ENCODE measurements at regions not wholly inside any gene's neighbourhood (a gene's known extent, or its start where the extent isn't known, plus 50 kb on each side); places are given as distances from the start of the nearest gene placed in this dataset.

DNA sequence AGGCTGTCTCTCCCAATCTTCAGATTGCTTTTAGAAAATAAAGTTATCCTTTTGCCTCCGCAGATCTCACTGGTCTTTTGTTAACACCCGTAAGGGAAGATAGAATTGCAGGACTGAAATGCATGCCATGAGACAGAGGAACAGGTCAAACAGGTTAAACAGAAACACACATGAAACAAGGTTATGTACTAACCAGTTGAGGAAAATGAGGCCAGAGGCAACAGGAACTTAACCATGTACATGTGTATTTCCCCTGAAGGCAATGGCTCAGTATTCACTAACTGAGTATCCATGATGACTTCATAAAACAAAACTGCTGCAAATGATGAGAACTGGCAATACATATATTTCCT is 169.1 kb upstream of the NSMCE3 start:
- no peak for TF ChIP-seq CTCF (IDR thresholded peaks at IDR 0.05; ENCODE audit: unreplicated experiment)
- H3K9me3 Mint-ChIP-seq (ENCODE audit: unreplicated experiment), result peaks cover 3% of the 10 kb centered on the region
- no peaks in the 10 kb centered on the region for H3K4me1 Mint-ChIP-seq (ENCODE audit: insufficient read depth, unreplicated experiment)
- H3K4me3 Mint-ChIP-seq (ENCODE audit: unreplicated experiment), result no peak overlapping the region
- intact Hi-C loops (cut with micrococcal nuclease), result no loop called here
- no peaks in the 10 kb centered on the region for H3K36me3 Mint-ChIP-seq (ENCODE audit: insufficient read depth, unreplicated experiment)
- peaks cover 41% of the 10 kb centered on the region for H3K27me3 Mint-ChIP-seq (ENCODE audit: insufficient read depth, unreplicated experiment)
- ChIA-PET POLR2A (interaction anchor here (1.2 kb wide), 1 partner anchor 19 kb away, joined by 3 read pairs; no protein-coding TSS in a partner anchor), CTCF (no interaction called here)
- H3K27ac Mint-ChIP-seq (ENCODE audit: low read depth, unreplicated experiment), result no peak overlapping the region
- BruUV-seq (replicated peaks), result no TSS peak
- no peak for DNase-seq (ENCODE audit: unreplicated experiment)

DNA sequence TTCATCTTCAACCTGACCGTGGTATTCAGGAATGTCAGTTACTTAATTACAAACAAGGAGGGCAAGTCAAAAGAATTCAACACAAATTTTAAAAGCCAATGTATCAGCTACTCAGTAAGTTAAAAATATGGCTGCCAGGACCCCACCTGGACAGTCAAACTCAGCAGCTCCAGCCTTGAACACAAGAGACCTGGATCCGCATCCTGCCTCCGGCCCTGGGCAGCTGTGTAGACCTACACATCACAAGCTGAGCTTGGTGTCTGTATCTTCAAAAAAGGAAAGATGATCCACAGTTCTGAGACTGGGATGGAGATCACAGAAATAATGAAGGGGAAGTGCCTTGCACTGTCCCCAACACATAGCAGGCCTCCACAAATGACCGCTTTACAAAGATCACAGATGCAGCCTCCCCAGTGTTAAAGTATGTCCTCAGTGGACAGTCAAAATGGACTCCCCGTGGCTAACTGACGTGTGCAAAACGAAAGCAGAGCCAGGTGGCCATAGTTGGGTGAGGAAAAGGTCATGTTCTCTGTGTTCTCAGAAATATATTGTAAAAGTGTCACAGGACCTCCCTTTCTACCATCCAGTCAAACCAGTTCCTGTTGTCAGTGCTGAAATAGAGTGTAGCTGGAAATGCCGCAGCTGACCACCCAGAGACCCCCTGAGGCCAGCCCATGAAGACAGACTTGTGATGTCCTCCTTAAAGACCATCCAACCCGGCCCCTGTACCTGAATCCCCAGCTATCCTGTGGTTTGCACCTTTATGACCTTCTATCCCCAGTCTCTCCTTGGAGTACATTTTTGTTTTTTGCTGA is 168.5 kb upstream of the NSMCE3 start:
- H3K9me3 Mint-ChIP-seq (ENCODE audit: unreplicated experiment), result no peaks in the 10 kb centered on the region
- no peak for DNase-seq (ENCODE audit: unreplicated experiment)
- ChIA-PET POLR2A (interaction anchor here (1.2 kb wide), 1 partner anchor 18 kb away, joined by 3 read pairs; no protein-coding TSS in a partner anchor), CTCF (no interaction called here)
- BruUV-seq (replicated peaks), result no TSS peak
- H3K4me1 Mint-ChIP-seq (ENCODE audit: insufficient read depth, unreplicated experiment), result no peaks in the 10 kb centered on the region
- no peak overlapping the region for H3K4me3 Mint-ChIP-seq (ENCODE audit: unreplicated experiment)
- TF ChIP-seq CTCF (IDR thresholded peaks at IDR 0.05; ENCODE audit: unreplicated experiment), result no peak
- peaks cover 44% of the 10 kb centered on the region for H3K27me3 Mint-ChIP-seq (ENCODE audit: insufficient read depth, unreplicated experiment)
- no peaks in the 10 kb centered on the region for H3K36me3 Mint-ChIP-seq (ENCODE audit: insufficient read depth, unreplicated experiment)
- no peak overlapping the region for H3K27ac Mint-ChIP-seq (ENCODE audit: low read depth, unreplicated experiment)
- intact Hi-C loops (cut with micrococcal nuclease), result no loop called here

DNA sequence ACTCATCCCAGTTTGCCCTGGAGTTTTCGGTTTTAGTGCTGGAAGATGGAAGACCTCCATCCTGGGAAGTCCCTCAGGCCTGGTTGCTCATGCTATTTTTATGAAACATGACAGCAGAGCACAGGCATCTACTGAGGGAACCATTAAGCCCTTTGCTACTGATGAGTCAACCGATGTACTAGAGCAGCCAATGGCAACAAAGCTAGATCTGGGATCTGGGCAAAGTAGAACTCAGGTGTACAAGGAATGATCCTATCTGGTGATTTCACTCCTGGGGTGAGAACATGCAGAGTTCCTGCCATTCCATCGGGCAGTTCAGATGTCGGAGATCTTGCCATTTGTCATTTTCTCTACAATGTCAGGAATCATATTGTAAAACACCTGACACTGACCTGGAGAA is 166.2 kb upstream of the NSMCE3 start:
- no peak overlapping the region for H3K4me3 Mint-ChIP-seq (ENCODE audit: unreplicated experiment)
- no peaks in the 10 kb centered on the region for H3K36me3 Mint-ChIP-seq (ENCODE audit: insufficient read depth, unreplicated experiment)
- intact Hi-C loops (cut with micrococcal nuclease), result no loop called here
- no peak for DNase-seq (ENCODE audit: unreplicated experiment)
- ChIA-PET POLR2A (no interaction called here), CTCF (interaction anchor here (1.9 kb wide), 1 partner anchor 639 kb away, joined by 5 read pairs; no protein-coding TSS in a partner anchor)
- no peak overlapping the region for H3K27ac Mint-ChIP-seq (ENCODE audit: low read depth, unreplicated experiment)
- no peak for TF ChIP-seq CTCF (IDR thresholded peaks at IDR 0.05; ENCODE audit: unreplicated experiment)
- H3K4me1 Mint-ChIP-seq (ENCODE audit: insufficient read depth, unreplicated experiment), result no peaks in the 10 kb centered on the region
- H3K27me3 Mint-ChIP-seq (ENCODE audit: insufficient read depth, unreplicated experiment), result peaks cover 57% of the 10 kb centered on the region
- no TSS peak for BruUV-seq (replicated peaks)
- no peaks in the 10 kb centered on the region for H3K9me3 Mint-ChIP-seq (ENCODE audit: unreplicated experiment)

DNA sequence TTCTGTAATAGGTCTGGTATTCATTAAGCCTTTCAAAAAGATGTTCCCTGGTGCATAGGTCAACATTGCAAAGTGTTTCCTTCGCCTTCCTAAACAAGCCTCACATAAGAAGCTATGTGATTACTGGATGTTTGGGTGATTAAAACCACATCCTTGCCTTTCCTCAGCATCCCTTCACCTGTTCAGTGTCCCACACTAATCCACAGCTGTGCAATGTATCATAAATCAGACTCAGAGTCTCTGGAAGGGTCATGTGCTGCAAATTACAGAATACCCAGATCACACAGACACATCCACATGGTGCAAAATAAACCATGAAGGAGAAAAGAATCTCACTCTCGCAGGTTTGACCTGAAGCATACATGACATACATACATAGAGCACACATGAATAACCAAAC is 164.7 kb upstream of the NSMCE3 start:
- no TSS peak for BruUV-seq (replicated peaks)
- Mint-ChIP-seq H3K27me3 (ENCODE audit: insufficient read depth, unreplicated experiment) (peaks cover 59% of the 10 kb centered on the region), H3K36me3 (ENCODE audit: insufficient read depth, unreplicated experiment) (no peaks in the 10 kb centered on the region), H3K9me3 (ENCODE audit: unreplicated experiment) (no peaks in the 10 kb centered on the region), H3K4me1 (ENCODE audit: insufficient read depth, unreplicated experiment) (no peaks in the 10 kb centered on the region), H3K4me3 (ENCODE audit: unreplicated experiment) (no peak overlapping the region), H3K27ac (ENCODE audit: low read depth, unreplicated experiment) (no peak overlapping the region)
- intact Hi-C loops (cut with micrococcal nuclease), result no loop called here
- no peak for TF ChIP-seq CTCF (IDR thresholded peaks at IDR 0.05; ENCODE audit: unreplicated experiment)
- ChIA-PET CTCF (interaction anchor here (0.6 kb wide), 2 partner anchors 45 to 1950 kb away, joined by 3 to 4 read pairs; no protein-coding TSS in a partner anchor), POLR2A (interaction anchor here (1.4 kb wide), 1 partner anchor 23 kb away, joined by 3 read pairs; no protein-coding TSS in a partner anchor)
- no peak for DNase-seq (ENCODE audit: unreplicated experiment)
